Stimulated activated CD8-positive, alpha-beta memory T cell treated with anti-CD3 and anti-CD28 coated beads, Interleukin-15, amount 100 ng/mL, for 24 hours (primary cell): ENCODE measurements at regions not wholly inside any gene's neighbourhood (a gene's known extent, or its start where the extent isn't known, plus 50 kb on each side); places are given as distances from the start of the nearest gene placed in this dataset.

Source experiments
- DNase-seq: peaks from one replicate; pipeline ENCODE4 v3.0.0-alpha.2; 2020; ENCODE audit warnings: low read depth

DNA sequence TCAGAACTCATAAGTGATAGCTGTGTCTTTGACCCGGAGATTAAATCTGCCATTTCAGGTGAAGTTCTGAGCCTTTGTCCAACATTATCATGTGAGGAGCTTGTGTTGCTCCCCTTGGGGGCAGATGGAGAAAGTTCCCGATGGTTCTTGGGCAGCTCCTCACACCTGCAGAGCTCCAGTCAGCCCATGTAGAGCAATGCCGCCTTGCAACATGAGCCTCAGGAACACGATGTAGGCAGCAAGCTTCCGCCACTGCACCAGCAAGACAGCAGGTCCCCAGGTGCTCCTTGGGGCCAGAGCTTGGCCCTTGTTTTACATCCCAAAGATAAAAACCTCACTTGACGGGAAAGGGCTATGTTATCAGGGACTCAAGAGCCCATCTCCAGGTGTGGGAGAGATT is 292.7 kb downstream of the IRX1 start:
- DNase-seq = no peak

GRCh38 chr5:3889412-3890142 is 293.9 kb downstream of the IRX1 start:
- DNase-seq = no peak

GRCh38 chr5:3891113-3891512 is 295.5 kb downstream of the IRX1 start:
- no peak for DNase-seq

DNA sequence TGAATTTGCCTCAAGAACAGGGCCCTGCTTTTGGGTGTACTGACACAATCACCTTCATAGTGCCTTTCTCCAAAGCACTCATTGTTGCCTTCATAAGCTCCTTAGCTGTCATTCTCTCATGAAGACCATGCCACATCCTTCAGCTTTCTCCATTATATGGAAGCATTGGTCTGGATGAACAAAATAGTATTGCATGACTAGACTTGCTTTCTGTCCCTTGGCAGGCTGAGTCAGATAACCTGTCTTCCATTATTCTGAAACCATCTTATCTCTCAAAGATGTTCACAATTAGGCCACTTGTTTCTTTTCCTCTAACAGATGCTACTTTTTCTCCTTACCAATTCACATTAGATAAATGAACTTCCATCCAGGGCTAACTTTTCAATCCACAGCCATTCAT is 297.9 kb downstream of the IRX1 start:
- no peak for DNase-seq

GRCh38 chr5:3893975-3894374 is 298.3 kb downstream of the IRX1 start:
- DNase-seq = no peak

- DNase-seq = no peak
Observed at GRCh38 chr5:3896098-3896497, 300.5 kb downstream of the IRX1 start.

DNA sequence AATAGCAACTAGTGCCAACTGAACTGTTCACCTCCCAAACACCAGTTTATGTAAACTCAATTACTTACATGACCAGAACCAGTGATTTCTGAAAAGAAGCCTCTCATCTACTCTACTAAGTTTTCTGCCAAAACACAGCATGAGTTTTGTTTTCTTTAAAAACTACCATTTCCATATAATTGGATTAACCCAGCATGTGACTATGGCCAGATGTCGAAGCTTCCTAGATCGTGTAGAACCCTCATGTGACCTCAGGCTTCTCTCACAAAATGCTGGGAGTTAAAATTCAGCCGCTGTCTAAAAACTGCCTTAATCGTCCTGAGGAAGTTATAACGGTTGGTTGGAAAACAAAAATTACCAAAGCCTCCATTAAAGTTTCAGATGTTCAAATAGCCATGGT is 303.5 kb downstream of the IRX1 start:
- no peak for DNase-seq

GRCh38 chr5:3904584-3904983 is 309.0 kb downstream of the IRX1 start:
- DNase-seq = no peak

DNA sequence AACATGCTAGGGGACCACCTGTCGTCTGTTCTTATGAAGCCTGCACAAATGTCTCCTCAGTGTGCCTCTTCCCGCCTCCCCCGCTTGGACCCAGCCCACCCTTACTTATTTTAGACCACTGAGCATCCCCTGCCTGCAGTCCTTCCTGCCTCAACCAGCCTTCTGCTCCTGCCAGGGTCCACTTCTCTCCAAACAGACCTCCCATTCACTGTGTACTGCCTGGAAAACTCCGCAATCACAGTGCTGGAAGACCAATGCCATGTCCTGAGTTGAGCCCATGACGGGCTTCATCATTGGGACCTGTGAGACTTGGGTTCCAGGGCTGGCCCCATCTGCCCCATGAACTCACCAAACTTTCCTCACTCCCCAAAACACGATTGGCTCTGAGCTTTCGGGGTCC is 309.4 kb downstream of the IRX1 start:
- no peak for DNase-seq

GRCh38 chr5:3905521-3905920 is 309.9 kb downstream of the IRX1 start:
- no peak for DNase-seq

DNA sequence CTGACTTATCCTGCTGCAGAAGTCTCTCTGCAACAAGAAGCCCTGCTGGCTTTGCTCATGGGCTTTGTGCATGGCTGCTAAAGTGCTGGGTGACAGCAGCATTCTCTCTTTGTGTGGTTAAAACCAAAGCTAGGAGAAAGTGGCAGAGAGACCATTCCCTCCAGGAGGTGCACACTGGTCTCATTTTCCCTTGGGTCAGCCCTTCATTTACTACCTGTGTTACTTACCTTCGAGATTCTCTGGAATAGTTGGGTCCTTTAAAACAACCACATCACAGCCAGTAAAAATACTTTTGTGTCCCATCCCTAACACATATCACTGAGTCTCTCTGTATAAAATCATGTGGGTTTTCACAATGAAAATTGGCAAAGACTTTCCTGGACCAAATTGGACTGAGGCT is 315.5 kb downstream of the IRX1 start:
- no peak for DNase-seq

GRCh38 chr5:3911773-3912172 is 316.1 kb downstream of the IRX1 start:
- no peak for DNase-seq

- DNase-seq = no peak
Observed at GRCh38 chr5:3912790-3913189, 317.2 kb downstream of the IRX1 start.

DNA sequence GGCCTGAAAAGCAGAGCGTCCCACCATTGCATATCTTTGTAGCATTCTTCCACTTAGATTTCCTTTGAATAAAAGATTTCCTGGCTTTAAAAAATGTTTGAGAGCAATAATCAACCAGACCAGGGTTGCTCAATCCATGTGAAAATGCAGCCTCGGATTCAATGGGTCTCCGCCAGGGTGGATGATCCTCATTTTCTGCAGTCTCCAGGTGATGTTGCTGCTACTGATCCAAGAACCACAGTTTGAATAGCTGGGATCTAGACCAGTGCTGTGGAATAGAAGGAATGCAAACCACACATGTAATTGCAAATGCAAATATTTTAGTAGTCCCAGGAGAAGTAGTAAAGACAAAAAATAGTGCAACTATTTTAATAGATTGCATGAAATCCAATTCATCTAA is 317.6 kb downstream of the IRX1 start:
- DNase-seq = no peak

GRCh38 chr5:3925022-3925421 is 329.4 kb downstream of the IRX1 start:
- DNase-seq = no peak

DNA sequence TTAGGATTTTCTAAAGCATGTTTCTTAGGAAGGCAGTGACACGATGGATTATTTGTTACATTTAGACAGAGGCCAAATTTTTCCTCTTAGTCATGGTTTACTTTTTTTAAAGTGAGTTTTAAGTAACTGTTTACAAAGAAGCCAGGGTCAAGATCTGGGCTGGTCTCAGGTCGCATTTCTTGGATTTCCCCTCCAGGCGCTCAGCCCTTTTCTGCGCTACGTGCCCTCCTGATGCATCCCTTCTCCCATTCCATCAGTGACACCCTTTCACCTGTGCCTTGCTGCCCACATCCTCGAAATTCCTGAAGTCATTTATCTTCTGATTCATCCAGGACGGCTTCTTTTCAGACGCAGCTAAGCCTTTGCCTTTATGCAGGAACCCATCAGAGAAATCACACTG is 330.3 kb downstream of the IRX1 start:
- no peak for DNase-seq

DNA sequence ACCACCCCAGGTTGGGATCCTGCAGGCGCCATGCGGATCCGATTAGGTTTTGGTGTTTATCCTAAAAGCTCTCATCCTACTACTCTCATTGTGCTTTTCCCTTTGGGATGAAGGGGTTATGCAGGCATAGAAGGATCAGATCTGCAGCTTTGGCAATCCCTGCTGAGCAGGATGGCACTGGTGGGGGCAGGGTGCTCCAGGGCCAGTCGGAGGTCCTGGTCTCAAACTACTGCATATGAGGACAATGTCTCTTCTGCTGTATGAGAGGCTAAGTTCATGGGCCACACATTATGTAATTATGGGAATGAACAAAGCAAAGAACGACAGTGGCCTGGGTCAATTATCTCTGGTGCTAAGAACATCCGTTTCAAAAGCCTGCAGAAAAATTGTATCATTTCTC is 334.2 kb downstream of the IRX1 start:
- no peak for DNase-seq

DNA sequence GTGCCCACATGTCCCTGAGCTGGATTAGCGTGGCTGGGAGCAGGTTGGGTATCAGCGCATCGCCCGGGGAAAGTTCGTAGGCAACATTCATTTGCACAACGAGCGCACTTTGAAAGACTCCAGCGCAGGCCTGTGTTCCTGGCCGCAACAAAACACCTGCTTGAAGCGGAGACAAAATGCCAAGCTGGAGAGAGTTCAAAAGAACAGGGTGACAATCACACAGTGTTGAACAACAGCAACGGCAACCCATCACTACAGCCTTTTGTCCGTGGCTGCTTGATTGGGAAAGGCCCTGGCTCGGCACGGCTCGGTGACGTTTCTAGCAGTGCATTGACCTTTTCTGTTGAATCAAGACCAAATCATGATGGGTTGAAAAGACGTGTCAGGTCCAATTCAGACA is 336.3 kb downstream of the IRX1 start:
- DNase-seq = no peak

DNA sequence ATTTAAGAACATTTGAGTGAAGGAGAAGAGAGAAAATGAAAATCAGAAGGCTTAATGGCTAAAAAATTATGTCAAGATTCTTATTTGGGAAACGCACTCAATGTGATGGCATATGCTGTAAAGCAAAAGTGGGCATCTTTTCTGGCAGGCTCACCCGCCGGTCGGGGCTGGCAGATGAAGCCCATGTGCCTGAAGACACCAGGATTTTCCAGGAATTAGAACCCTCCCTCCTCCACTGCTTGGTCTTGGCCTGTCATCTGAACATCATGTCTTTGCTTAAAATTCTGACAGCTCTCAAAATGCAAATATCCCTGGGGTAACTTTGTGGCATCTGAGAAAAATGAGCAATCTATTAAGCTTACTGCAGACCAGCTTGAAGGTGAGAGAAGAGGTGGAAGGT is 337.9 kb downstream of the IRX1 start:
- DNase-seq = no peak

- no peak for DNase-seq
Observed at GRCh38 chr5:3933966-3934365, 338.3 kb downstream of the IRX1 start.

DNA sequence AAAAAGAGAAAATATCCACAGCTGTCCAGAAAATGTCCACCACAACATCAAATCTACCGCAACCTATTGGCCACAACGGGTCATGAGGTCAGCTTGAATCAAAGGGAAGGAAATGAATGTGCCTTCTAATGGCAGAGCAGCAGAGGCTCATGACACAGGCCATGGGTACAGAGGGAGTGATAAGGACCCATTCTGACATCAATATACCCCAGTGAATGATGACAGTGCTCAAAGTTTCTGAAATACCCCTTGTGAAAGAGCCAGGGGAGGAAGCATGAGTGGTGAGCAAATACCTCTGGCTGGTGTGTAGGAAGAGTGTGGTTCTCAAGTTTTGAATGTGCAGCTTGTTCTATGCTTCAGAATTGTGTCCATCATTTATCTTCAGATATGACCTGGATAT is 348.2 kb downstream of the IRX1 start:
- no peak for DNase-seq

DNA sequence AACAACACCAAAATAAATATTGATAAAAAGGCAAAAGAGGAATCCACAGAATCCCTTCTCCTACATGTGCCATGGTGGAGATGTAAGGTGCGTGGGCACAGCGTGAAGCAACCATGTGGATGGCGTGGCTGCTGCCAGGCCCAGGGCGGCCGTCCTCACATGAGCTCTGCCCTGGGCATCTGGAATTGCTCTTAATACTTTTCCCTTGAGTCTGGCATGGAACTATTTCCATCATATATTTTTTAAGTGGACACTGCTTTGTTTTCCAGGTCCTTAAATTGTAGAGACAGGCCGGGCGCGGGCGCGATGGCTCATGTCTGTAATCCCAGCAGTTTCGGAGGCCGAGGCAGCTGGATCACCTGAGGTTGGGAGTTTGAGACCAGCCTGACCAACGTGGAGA is 349.3 kb downstream of the IRX1 start:
- no peak for DNase-seq

- no peak for DNase-seq
Observed at GRCh38 chr5:3948838-3949237, 353.2 kb downstream of the IRX1 start.

- no peak for DNase-seq
Observed at GRCh38 chr5:3954199-3954598, 358.6 kb downstream of the IRX1 start.

DNA sequence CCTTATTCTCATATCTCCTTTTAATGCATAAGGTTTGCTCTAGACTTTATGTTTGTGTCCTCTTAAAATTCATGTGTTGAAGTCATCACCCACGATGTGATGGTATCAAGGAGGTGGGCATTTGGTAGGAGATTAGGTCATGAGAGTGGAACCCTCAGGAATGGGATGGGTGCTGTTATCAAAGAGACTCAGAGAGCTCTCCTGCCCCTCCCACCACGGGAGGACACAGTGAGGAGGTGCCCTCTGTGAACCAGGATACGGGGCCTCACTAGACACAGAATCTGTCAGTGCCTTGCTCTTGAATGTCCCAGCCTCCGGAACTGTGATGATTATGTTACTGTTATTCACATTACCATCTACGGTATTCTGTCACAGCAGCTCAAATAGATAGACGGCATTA is 359.0 kb downstream of the IRX1 start:
- no peak for DNase-seq
